ENCODE measurements at regions not wholly inside any gene's neighbourhood (a gene's known extent, or its start where the extent isn't known, plus 50 kb on each side); places are given as distances from the start of the nearest gene placed in this dataset.

DNA sequence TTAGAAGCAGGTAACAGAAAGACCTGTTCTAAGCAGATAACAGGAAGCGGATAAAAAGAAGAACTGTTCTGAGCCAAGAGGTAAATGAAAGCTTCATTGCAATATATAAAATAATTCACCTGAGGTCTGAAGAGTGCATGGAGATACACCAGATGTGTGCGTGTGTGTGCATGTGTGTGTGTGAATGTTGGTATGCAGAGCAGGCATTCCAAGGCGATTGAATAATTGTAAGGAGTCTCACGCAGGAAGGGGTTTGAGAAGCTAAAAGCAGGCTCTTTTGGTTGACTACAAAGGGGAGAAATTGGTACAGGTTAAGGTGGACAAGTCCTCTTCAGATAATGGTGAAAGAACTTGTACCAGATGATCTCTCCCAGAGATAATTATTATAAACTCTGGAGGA lies 450.6 kb downstream of the DNAJB9 start:
- TF ChIP-seq, protein P1, sequence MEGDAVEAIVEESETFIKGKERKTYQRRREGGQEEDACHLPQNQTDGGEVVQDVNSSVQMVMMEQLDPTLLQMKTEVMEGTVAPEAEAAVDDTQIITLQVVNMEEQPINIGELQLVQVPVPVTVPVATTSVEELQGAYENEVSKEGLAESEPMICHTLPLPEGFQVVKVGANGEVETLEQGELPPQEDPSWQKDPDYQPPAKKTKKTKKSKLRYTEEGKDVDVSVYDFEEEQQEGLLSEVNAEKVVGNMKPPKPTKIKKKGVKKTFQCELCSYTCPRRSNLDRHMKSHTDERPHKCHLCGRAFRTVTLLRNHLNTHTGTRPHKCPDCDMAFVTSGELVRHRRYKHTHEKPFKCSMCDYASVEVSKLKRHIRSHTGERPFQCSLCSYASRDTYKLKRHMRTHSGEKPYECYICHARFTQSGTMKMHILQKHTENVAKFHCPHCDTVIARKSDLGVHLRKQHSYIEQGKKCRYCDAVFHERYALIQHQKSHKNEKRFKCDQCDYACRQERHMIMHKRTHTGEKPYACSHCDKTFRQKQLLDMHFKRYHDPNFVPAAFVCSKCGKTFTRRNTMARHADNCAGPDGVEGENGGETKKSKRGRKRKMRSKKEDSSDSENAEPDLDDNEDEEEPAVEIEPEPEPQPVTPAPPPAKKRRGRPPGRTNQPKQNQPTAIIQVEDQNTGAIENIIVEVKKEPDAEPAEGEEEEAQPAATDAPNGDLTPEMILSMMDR (IDR thresholded peaks at IDR 0.05) = no peak
- no peak for TF ChIP-seq POLR2A (IDR thresholded peaks at IDR 0.05)
